GM18517 (cell line): ENCODE measurements at regions not wholly inside any gene's neighbourhood (a gene's known extent, or its start where the extent isn't known, plus 50 kb on each side); places are given as distances from the start of the nearest gene placed in this dataset.
"Not testable (repeated sequence)": the region's sequence is repeated elsewhere in the genome, so short reads cannot be mapped to it uniquely, and the experiment has no call there.

ENCODE experiments used
- ATAC-seq: cut with Tn5 transposase; IDR thresholded peaks from one replicate; pipeline ENCODE4 v1.9.1; 2021; ENCODE audit warnings: mild to moderate bottlenecking, moderate library complexity; ENCODE audit not compliant: unreplicated experiment

DNA sequence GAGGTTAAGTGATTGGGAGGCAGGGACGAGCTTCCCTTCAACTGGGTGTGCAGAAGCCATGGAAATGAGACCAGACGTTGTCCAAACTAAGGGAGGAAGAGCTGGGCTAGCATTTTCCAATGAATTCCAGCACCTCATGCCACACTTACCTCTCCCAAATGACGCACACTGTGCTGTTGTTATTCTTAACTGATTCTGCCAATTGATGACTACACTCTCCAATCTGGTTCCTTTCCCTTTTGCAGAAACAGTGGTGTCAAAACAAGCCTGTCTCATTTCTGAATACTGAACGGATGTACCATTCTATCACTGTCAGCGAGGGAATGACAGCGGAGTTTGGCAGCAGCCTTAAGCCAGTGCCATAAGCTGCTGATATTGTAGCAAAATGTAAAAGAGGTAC lies 380.5 kb upstream of the HNRNPA3 start:
- ATAC-seq = no peak

- no peak for ATAC-seq
Measured at GRCh38 chr2:176833671-176834070, 378.9 kb upstream of the HNRNPA3 start.

GRCh38 chr2:176834226-176834625 lies 378.4 kb upstream of the HNRNPA3 start:
- no peak for ATAC-seq

DNA sequence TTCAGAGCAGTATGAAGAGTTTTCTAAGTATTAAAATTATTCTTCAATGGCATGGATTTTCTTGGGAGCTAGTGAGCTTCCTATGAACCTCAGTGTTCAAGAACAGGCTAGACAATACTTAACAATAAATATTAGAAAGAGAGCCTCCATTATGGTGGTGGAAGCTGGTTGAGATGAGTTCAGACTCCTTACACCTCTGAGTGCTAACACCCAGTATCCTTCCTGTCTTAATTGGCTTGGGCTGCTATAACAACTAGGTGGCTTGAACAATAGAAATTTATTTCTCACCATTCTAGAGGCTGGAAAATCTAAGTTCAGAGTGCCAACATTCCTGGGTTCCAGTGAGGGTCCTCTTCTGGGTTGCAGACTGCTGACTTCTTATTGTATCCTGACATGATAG lies 369.4 kb upstream of the HNRNPA3 start:
- no peak for ATAC-seq

DNA sequence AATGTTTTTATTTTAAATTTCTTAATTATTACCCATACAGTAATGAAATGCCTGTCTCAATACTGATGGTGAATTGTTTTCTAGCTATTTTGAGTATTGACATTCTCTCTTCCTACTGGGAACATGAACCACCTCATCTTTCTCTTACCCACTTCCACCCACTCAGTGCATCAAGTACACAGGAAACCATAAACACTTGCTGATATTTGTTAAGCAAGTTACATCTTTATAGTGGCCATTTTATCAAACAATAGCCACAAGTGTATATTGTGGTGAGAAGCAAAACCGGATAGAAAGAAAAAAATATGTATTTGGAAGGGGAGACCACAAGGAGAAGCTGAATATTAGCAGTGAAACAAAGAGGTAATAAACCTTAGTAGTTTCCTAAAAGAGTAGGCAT lies 368.1 kb upstream of the HNRNPA3 start:
- ATAC-seq = no peak

- no peak for ATAC-seq
Measured at GRCh38 chr2:176845718-176846117, 366.9 kb upstream of the HNRNPA3 start.

DNA sequence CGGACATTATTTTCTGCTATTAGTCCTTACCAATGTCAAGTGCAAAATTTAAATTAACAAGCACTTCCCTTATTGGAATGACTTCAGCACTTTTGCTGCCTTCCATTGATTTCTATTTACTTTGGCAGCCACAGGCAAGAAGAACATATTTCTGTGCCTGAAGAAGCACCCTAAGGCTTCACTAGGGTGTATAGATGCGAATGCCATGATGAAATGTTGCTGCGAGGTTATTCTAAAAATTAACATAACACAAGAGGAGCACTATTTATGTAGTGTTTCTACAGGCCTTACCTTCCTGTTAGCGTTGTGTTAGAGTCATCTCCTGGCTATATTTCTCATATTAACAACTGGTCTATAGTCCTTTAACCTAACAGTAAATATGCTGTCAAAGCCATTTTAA lies 365.0 kb upstream of the HNRNPA3 start:
- no peak for ATAC-seq

DNA sequence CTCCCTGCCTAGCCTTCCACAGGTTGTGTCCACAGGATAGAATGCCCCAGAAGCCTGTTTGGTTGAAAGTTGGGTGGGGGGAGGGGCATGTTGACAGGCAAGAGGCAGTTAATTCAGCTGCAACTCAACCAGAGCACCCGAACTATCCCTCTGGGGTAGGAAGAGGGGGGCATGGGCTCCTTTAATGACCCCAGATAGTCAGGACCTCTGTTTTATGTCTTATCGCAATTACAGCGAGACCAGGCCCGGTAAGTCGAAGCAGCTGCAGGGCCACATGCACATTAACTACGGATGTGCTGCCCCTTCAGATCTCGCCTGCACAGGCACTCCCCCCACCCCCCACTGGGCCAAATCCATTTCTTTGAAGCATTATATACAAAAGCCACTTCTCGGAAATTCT lies 363.8 kb upstream of the HNRNPA3 start:
- ATAC-seq = no peak

GRCh38 chr2:176851200-176851888 lies 361.2 kb upstream of the HNRNPA3 start:
- no peak for ATAC-seq

- no peak for ATAC-seq
Measured at GRCh38 chr2:176851889-176852483, 360.6 kb upstream of the HNRNPA3 start.

GRCh38 chr2:176852667-176853066 lies 359.9 kb upstream of the HNRNPA3 start:
- ATAC-seq = no peak

DNA sequence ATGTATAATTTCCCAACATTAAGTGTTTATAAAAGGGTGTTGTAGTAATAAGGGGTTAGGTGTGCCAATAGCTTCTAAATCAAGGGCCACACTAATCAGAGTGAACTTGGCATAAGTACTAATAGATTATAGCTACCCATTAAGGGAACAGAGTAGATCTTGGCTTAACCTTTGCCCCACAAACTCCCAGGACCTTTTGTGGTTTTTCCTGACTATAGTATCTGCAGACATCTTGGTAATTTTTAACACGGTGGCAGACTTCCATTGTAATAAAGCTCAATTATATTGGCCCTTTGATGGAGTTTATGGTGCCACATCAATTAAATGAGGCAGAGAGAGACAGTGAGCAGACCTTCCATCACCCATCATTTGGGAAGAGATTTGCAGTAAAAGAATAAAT lies 358.5 kb upstream of the HNRNPA3 start:
- ATAC-seq = no peak

GRCh38 chr2:176854878-176855277 lies 357.7 kb upstream of the HNRNPA3 start:
- ATAC-seq = no peak

- ATAC-seq = no peak
Measured at GRCh38 chr2:176856683-176857082, 355.9 kb upstream of the HNRNPA3 start.

DNA sequence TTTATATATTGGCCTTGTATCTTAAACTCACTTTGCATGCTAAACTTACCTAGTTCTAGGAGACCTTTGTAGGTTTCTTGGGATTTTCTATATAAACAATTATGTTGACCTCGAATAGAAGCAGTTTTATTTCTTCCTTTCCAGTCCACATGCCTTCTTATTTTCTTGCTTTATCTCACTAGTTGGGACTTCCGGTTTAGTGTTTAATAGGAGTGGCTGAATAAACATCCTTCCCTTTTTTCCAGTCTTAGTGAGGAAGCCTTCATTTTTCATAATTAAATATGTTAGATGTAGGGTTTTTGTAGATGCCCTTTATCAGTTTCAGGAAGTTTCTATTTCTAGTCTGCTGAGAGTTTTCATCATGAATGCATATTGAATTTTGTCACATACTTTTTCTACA lies 347.3 kb upstream of the HNRNPA3 start:
- no peak for ATAC-seq

DNA sequence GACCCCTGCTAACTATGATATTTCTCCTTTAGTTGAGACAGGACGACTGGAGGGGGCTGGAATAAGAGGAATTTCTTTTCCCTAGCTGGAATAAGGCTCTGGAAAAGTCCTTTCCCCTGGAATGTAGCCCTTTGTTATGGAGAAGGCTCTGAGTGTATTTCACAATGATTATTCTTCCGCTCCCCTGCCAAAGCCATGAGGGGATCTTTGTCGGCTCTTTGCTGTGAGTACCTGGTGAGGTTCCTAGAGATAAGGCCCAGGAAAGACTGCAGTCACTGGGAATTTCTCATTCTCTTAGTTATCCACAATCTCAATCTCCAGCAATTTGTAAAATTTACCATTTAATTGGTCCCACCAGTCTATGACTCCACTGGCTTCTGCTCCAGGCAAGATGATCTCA lies 340.2 kb upstream of the HNRNPA3 start:
- no peak for ATAC-seq

GRCh38 chr2:176873403-176873802 lies 339.2 kb upstream of the HNRNPA3 start:
- ATAC-seq = no peak

DNA sequence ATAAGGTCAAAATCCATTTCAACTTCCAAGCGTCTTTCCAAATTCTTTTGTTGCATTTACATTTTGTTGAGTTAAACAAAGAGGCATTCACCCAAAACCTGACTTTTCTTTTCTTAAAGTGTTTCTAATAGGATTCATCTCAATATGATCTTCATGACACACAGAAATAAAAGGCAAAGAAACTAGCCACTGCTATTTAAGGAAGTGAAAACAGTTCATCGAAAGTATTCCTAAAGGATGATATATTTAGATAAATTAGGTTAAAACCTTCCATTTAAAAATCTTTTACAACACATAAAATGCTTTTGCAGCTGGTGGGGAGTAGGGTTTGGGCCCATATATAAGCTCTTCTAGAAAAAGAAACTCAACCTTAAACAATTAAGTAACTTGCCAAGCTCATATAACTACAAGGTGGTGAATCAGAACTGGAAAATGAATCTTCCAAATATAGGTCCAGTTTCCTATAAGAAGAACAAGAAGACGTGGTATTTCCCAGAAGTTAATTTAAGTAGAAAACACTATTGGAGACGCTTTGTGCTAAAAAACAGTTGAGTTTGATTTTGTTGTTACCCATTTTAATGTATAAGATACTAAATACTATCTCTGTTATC lies 336.0 kb upstream of the HNRNPA3 start:
- ATAC-seq = no peak

DNA sequence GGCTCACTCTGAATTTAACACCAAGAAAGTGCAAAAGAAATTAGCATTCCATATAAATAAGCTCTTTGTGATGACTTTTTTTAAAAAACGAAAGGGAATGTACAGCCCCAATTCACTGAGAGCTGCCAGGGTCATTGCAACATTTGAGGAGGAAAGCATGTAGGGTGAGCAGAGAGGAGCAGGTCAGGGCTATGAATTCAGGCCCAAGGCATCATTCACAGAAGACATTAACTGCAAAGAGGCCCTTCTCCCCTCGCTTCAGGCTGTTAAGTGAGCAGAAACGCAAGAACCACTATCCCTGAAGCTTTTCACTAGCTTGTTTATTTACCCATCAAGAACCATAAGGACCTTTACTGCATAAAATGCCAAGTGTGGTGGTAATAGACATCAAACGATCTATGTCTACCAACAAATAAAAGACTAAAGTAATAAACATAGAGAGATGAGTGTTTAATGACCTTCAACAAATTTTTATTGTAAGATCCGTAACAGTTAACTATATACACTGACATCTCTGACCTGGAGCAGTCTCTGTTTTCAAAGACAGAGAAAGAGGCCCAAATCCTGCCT lies 333.1 kb upstream of the HNRNPA3 start:
- no peak for ATAC-seq

DNA sequence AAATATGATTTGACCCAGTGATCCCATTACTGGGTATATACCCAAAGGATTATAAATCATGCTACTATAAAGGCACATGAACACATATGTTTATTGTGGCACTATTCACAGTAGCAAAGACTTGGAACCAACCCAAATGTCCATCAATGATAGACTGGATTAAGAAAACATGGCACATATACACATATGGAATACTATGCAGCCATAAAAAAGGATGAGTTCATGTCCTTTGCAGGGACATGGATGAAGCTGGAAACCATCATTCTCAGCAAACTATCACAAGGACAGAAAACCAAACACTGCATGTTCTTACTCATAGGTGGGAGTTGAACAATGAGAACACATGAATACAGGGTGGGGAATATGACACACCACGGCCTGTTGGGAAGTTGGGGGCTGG lies 330.5 kb upstream of the HNRNPA3 start:
- not testable (repeated sequence) for ATAC-seq

GRCh38 chr2:176885001-176885643 lies 327.5 kb upstream of the HNRNPA3 start:
- no peak for ATAC-seq

DNA sequence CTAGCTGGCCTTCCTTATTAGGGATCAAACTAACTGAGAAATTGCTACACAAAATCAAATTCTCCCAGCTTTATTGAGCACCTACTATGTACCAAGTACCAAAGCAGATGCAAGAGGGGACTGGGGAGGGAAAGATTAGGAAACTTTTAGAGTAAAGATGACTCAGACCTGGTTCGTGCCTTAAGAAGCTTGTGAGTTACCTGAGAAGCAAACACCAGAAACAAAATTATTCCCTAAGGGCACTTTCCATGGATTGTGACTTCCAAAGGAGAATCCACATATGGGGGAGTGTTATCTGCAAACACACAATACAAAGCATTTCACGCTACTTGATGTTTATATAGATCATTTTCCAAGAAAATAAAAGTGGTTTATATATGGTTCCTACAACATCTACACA lies 326.9 kb upstream of the HNRNPA3 start:
- no peak for ATAC-seq
